Stomach smooth muscle (tissue), 2 donors: ENCODE measurements at regions not wholly inside any gene's neighbourhood (a gene's known extent, or its start where the extent isn't known, plus 50 kb on each side); places are given as distances from the start of the nearest gene placed in this dataset.
"Not testable (repeated sequence)": the region's sequence is repeated elsewhere in the genome, so short reads cannot be mapped to it uniquely, and the experiment has no call there.

Experiments
- H3K27ac ChIP-seq: one replicate; pipeline ENCODE4 v1.7.0; 2013; ENCODE audit warnings: mild to moderate bottlenecking, low read length, inconsistent platforms
- H3K27me3 ChIP-seq, 2 donors: one replicate each; pipeline ENCODE4 v1.7.0; 2013; ENCODE audit warnings: low read length in 2 of 2; ENCODE audit not compliant: insufficient read depth in 2 of 2, control insufficient read depth in 1 of 2
- H3K36me3 ChIP-seq, 2 donors: one replicate each; pipeline ENCODE4 v1.7.0; 2013; ENCODE audit warnings: low read length in 2 of 2; ENCODE audit not compliant: control insufficient read depth in 2 of 2, insufficient read depth in 2 of 2
- H3K4me1 ChIP-seq: one replicate; pipeline ENCODE4 v1.7.0; 2013; ENCODE audit warnings: low read length; ENCODE audit not compliant: control insufficient read depth, insufficient read depth
- H3K4me3 ChIP-seq, 2 donors: one replicate each; pipeline ENCODE4 v1.7.0; 2013; ENCODE audit warnings: low read length in 2 of 2
- H3K9ac ChIP-seq, 2 donors: one replicate each; pipeline ENCODE4 v1.7.0; 2013; ENCODE audit warnings: low read length in 2 of 2, mild to moderate bottlenecking in 1 of 2
- H3K9me3 ChIP-seq, 2 donors: one replicate each; pipeline ENCODE4 v1.7.0; 2013; ENCODE audit warnings: low read length in 2 of 2; ENCODE audit not compliant: control insufficient read depth in 2 of 2
- donor health status: healthy.
- donor health status: Pancreatic carcinoma.

- not testable (repeated sequence) for H3K4me3 ChIP-seq, H3K9ac ChIP-seq, H3K36me3 ChIP-seq, H3K27me3 ChIP-seq, H3K27ac ChIP-seq, H3K9me3 ChIP-seq, H3K4me1 ChIP-seq
Observed at GRCh38 chr11:82181796-82182195, 551.9 kb downstream of the FAM181B start.

- Histone ChIP-seq H3K27ac (no peak overlapping the region), H3K4me1 (no peaks in the 10 kb centered on the region), H3K4me3 (no peak overlapping the region), H3K27me3 (no peaks in the 10 kb centered on the region), H3K9ac (no peak overlapping the region), H3K9me3 (no peaks in the 10 kb centered on the region), H3K36me3 (no peaks in the 10 kb centered on the region)
Observed at GRCh38 chr11:82176945-82177344, 556.7 kb downstream of the FAM181B start.

GRCh38 chr11:82176365-82176764 lies 557.3 kb downstream of the FAM181B start:
- no peaks in the 10 kb centered on the region for H3K27me3 ChIP-seq
- no peak overlapping the region for H3K27ac ChIP-seq
- no peaks in the 10 kb centered on the region for H3K36me3 ChIP-seq
- no peak overlapping the region for H3K4me3 ChIP-seq
- H3K9me3 ChIP-seq, result no peaks in the 10 kb centered on the region
- no peak overlapping the region for H3K9ac ChIP-seq
- no peaks in the 10 kb centered on the region for H3K4me1 ChIP-seq

- Histone ChIP-seq H3K27me3 (no peaks in the 10 kb centered on the region), H3K4me1 (no peaks in the 10 kb centered on the region)
Observed at GRCh38 chr11:82174610-82175009, 559.1 kb downstream of the FAM181B start.

GRCh38 chr11:82146789-82147188 lies 586.9 kb downstream of the FAM181B start:
- H3K4me3 ChIP-seq, result no peak overlapping the region
- H3K9me3 ChIP-seq, result no peaks in the 10 kb centered on the region
- no peak overlapping the region for H3K27ac ChIP-seq
- H3K4me1 ChIP-seq, result no peaks in the 10 kb centered on the region
- H3K36me3 ChIP-seq, result no peaks in the 10 kb centered on the region
- no peak overlapping the region for H3K9ac ChIP-seq
- H3K27me3 ChIP-seq, result no peaks in the 10 kb centered on the region

More at GRCh38 chr11:82174610-82175009, 559.1 kb downstream of the FAM181B start:
- Histone ChIP-seq H3K4me3 (no peak overlapping the region), H3K36me3 (no peaks in the 10 kb centered on the region), H3K9ac (no peak overlapping the region), H3K27ac (no peak overlapping the region), H3K9me3 (no peaks in the 10 kb centered on the region)

- H3K9ac ChIP-seq, result no peak overlapping the region
- no peaks in the 10 kb centered on the region for H3K27me3 ChIP-seq
- H3K9me3 ChIP-seq, result no peaks in the 10 kb centered on the region
- H3K4me3 ChIP-seq, result no peak overlapping the region
- H3K36me3 ChIP-seq, result no peaks in the 10 kb centered on the region
- H3K27ac ChIP-seq, result no peak overlapping the region
- no peaks in the 10 kb centered on the region for H3K4me1 ChIP-seq
Observed at GRCh38 chr11:82118946-82119345, 614.7 kb downstream of the FAM181B start.

GRCh38 chr11:82117362-82117761 lies 616.3 kb downstream of the FAM181B start:
- H3K27me3 ChIP-seq, result no peaks in the 10 kb centered on the region
- no peaks in the 10 kb centered on the region for H3K9me3 ChIP-seq
- H3K4me3 ChIP-seq, result no peak overlapping the region
- H3K4me1 ChIP-seq, result no peaks in the 10 kb centered on the region
- H3K27ac ChIP-seq, result no peak overlapping the region
- no peak overlapping the region for H3K9ac ChIP-seq
- no peaks in the 10 kb centered on the region for H3K36me3 ChIP-seq

- H3K4me1 ChIP-seq, result no peaks in the 10 kb centered on the region
- H3K9me3 ChIP-seq, result no peaks in the 10 kb centered on the region
- H3K9ac ChIP-seq, result no peak overlapping the region
- peak overlapping the region; percentile 17 to 22 for H3K4me3 ChIP-seq
- no peak overlapping the region for H3K27ac ChIP-seq
- H3K36me3 ChIP-seq, result no peaks in the 10 kb centered on the region
- H3K27me3 ChIP-seq, result no peaks in the 10 kb centered on the region
Observed at GRCh38 chr11:82105331-82105998, 628.2 kb downstream of the FAM181B start.

- H3K4me1 ChIP-seq, result no peaks in the 10 kb centered on the region
- no peak overlapping the region for H3K27ac ChIP-seq
- no peaks in the 10 kb centered on the region for H3K9me3 ChIP-seq
- H3K9ac ChIP-seq, result no peak overlapping the region
- H3K27me3 ChIP-seq, result no peaks in the 10 kb centered on the region
- H3K36me3 ChIP-seq, result no peaks in the 10 kb centered on the region
- H3K4me3 ChIP-seq, result no peak overlapping the region
Observed at GRCh38 chr11:82092904-82093303, 640.8 kb downstream of the FAM181B start.

- H3K27me3 ChIP-seq, result no peaks in the 10 kb centered on the region
- H3K27ac ChIP-seq, result no peak overlapping the region
- no peaks in the 10 kb centered on the region for H3K4me1 ChIP-seq
- H3K4me3 ChIP-seq, result no peak overlapping the region
- H3K9ac ChIP-seq, result no peak overlapping the region
- no peaks in the 10 kb centered on the region for H3K9me3 ChIP-seq
- H3K36me3 ChIP-seq, result no peaks in the 10 kb centered on the region
Observed at GRCh38 chr11:82089426-82089825, 644.2 kb downstream of the FAM181B start.

- Histone ChIP-seq H3K27me3 (no peaks in the 10 kb centered on the region), H3K9me3 (no peaks in the 10 kb centered on the region), H3K9ac (no peak overlapping the region), H3K4me1 (no peaks in the 10 kb centered on the region), H3K4me3 (no peak overlapping the region), H3K27ac (no peak overlapping the region), H3K36me3 (no peaks in the 10 kb centered on the region)
Observed at GRCh38 chr11:82085493-82085892, 648.2 kb downstream of the FAM181B start.
